ENCODE measurements at regions not wholly inside any gene's neighbourhood (a gene's known extent, or its start where the extent isn't known, plus 50 kb on each side); places are given as distances from the start of the nearest gene placed in this dataset.
"Not testable (repeated sequence)": the region's sequence is repeated elsewhere in the genome, so short reads cannot be mapped to it uniquely, and the experiment has no call there.

GRCh38 chr11:22065472-22065871, 127.4 kb upstream of the ANO5 start:
- no peak for DNase-seq (ENCODE audit: low spot score)

GRCh38 chr11:22069844-22070243, 123.0 kb upstream of the ANO5 start:
- no peak for DNase-seq (ENCODE audit: low spot score)

GRCh38 chr11:22076271-22076930, 116.5 kb upstream of the ANO5 start:
- no peak for DNase-seq (ENCODE audit: low spot score)

GRCh38 chr11:22078063-22078462, 114.8 kb upstream of the ANO5 start:
- DNase-seq (ENCODE audit: low spot score) = no peak

- DNase-seq (ENCODE audit: low spot score) = no peak
These were observed 113.6 kb upstream of the ANO5 start for GRCh38 chr11:22079133-22079872.

GRCh38 chr11:22082178-22082577, 110.7 kb upstream of the ANO5 start:
- DNase-seq (ENCODE audit: low spot score) = no peak

- DNase-seq (ENCODE audit: low spot score) = no peak
These were observed 110.1 kb upstream of the ANO5 start for GRCh38 chr11:22082788-22083187.

- no peak for DNase-seq (ENCODE audit: low spot score)
These were observed 108.8 kb upstream of the ANO5 start for GRCh38 chr11:22084056-22084455.

GRCh38 chr11:22084564-22084963, 108.3 kb upstream of the ANO5 start:
- no peak for DNase-seq (ENCODE audit: low spot score)

GRCh38 chr11:22089609-22090008, 103.3 kb upstream of the ANO5 start:
- DNase-seq (ENCODE audit: low spot score) = no peak

GRCh38 chr11:22106566-22106965, 86.3 kb upstream of the ANO5 start:
- DNase-seq (ENCODE audit: low spot score) = no peak

GRCh38 chr11:22115470-22116029, 77.3 kb upstream of the ANO5 start:
- DNase-seq (ENCODE audit: low spot score) = no peak

GRCh38 chr11:22127981-22128380, 64.9 kb upstream of the ANO5 start:
- not testable (repeated sequence) for DNase-seq (ENCODE audit: low spot score)

- no peak for DNase-seq (ENCODE audit: low spot score)
These were observed 62.3 kb upstream of the ANO5 start for GRCh38 chr11:22130462-22131053.

- DNase-seq (ENCODE audit: low spot score) = no peak
These were observed 59.1 kb upstream of the ANO5 start for GRCh38 chr11:22133776-22134175.

- DNase-seq (ENCODE audit: low spot score) = no peak
These were observed 54.6 kb upstream of the ANO5 start for GRCh38 chr11:22138264-22138663.

Data from HuH-7.5 (cell line).